H9 (cell line): ENCODE measurements at regions not wholly inside any gene's neighbourhood (a gene's known extent, or its start where the extent isn't known, plus 50 kb on each side); places are given as distances from the start of the nearest gene placed in this dataset.
A peak's percentile ranks its signal among the peaks of the same experiment; 100 is the strongest.

Experiments
- DNase-seq: peaks from one replicate; pipeline ENCODE4 v3.0.0-alpha.2; 2017
- H2AFZ ChIP-seq: one replicate; pipeline ENCODE4 v1.6.1; 2013; ENCODE audit warnings: mild to moderate bottlenecking, low read length, control low read depth, moderate library complexity
- H2AK5ac ChIP-seq: 2 replicates; pipeline ENCODE4 v1.6.1; 2013; ENCODE audit warnings: low read length, control low read depth, mixed read lengths; ENCODE audit not compliant: insufficient read length
- H2BK120ac ChIP-seq: one replicate; pipeline ENCODE4 v1.6.1; 2013; ENCODE audit warnings: low read depth, mild to moderate bottlenecking, low read length, control low read depth, inconsistent platforms; ENCODE audit not compliant: poor library complexity, severe bottlenecking
- H2BK12ac ChIP-seq: 2 replicates; pipeline ENCODE4 v1.6.1; 2013; ENCODE audit warnings: low read length, control low read depth, mixed read lengths, low read depth; ENCODE audit not compliant: insufficient read length
- H2BK15ac ChIP-seq: 2 replicates; pipeline ENCODE4 v1.6.1; 2013; ENCODE audit warnings: low read depth, low read length, control low read depth
- H2BK20ac ChIP-seq: one replicate; pipeline ENCODE4 v1.6.1; 2013; ENCODE audit warnings: low read depth, mild to moderate bottlenecking, low read length, control low read depth, inconsistent platforms; ENCODE audit not compliant: poor library complexity, severe bottlenecking
- H2BK5ac ChIP-seq: 2 replicates; pipeline ENCODE4 v1.6.1; 2013; ENCODE audit warnings: low read length, control low read depth, mixed read lengths; ENCODE audit not compliant: insufficient read length
- H3K14ac ChIP-seq: 2 replicates; pipeline ENCODE4 v1.6.1; 2013; ENCODE audit warnings: low read length, control low read depth; ENCODE audit not compliant: insufficient read depth
- H3K18ac ChIP-seq: 2 replicates; pipeline ENCODE4 v1.6.1; 2013; ENCODE audit warnings: low read depth, mild to moderate bottlenecking, mixed read lengths, low read length, control low read depth; ENCODE audit not compliant: insufficient read length
- H3K23ac ChIP-seq: 2 replicates; pipeline ENCODE4 v1.6.1; 2013; ENCODE audit warnings: low read length, control low read depth, mixed read lengths, low read depth; ENCODE audit not compliant: insufficient read length
- H3K23me2 ChIP-seq: 2 replicates; pipeline ENCODE4 v1.6.1; 2013; ENCODE audit warnings: low read depth, mild to moderate bottlenecking, mixed read lengths, low read length, control low read depth; ENCODE audit not compliant: insufficient read length, poor library complexity, severe bottlenecking
- H3K27ac ChIP-seq: 2 replicates; pipeline ENCODE4 v1.5.1; 2013; ENCODE audit warnings: low read length, control low read depth, mixed read lengths, low read depth; ENCODE audit not compliant: insufficient read length
- H3K27me3 ChIP-seq: 2 replicates; pipeline ENCODE4 v1.6.1; 2013; ENCODE audit warnings: low read length, control low read depth, inconsistent platforms; ENCODE audit not compliant: insufficient read depth
- H3K4ac ChIP-seq: 2 replicates; pipeline ENCODE4 v1.6.1; 2013; ENCODE audit warnings: low read depth, mild to moderate bottlenecking, control low read depth, inconsistent platforms, low read length, moderate library complexity
- H3K4me1 ChIP-seq: 2 replicates; pipeline ENCODE4 v1.6.1; 2013; ENCODE audit warnings: low read length, control low read depth, inconsistent platforms; ENCODE audit not compliant: insufficient read depth
- H3K4me2 ChIP-seq: 2 replicates; pipeline ENCODE4 v1.6.1; 2013; ENCODE audit warnings: low read length, control low read depth, mixed read lengths; ENCODE audit not compliant: insufficient read length, insufficient read depth
- H3K56ac ChIP-seq: 2 replicates; pipeline ENCODE4 v1.6.1; 2013; ENCODE audit warnings: low read depth, mild to moderate bottlenecking, mixed read lengths, low read length, control low read depth; ENCODE audit not compliant: insufficient read length
- H3K79me1 ChIP-seq: 2 replicates; pipeline ENCODE4 v1.6.1; 2013; ENCODE audit warnings: low read depth, mild to moderate bottlenecking, moderate library complexity, low read length, control low read depth, inconsistent platforms; ENCODE audit not compliant: insufficient read depth, poor library complexity, severe bottlenecking
- H3K79me2 ChIP-seq: 2 replicates; pipeline ENCODE4 v1.6.1; 2013; ENCODE audit warnings: low read length, control low read depth, inconsistent platforms; ENCODE audit not compliant: insufficient read depth
- H3K9ac ChIP-seq: 2 replicates; pipeline ENCODE4 v1.6.1; 2013; ENCODE audit warnings: low read length, control low read depth, mixed read lengths; ENCODE audit not compliant: insufficient read length; ENCODE audit errors: extremely low read depth
- H3K9me3 ChIP-seq: one replicate; pipeline ENCODE4 v1.6.1; 2013; ENCODE audit warnings: low read depth, low read length, inconsistent platforms; ENCODE audit not compliant: control insufficient read depth
- H3T11ph ChIP-seq: one replicate; pipeline ENCODE4 v1.6.1; 2013; ENCODE audit warnings: mild to moderate bottlenecking, low read length, control low read depth, inconsistent platforms
- H4K20me1 ChIP-seq: one replicate; pipeline ENCODE4 v1.6.1; 2013; ENCODE audit not compliant: control insufficient read depth, insufficient read length, insufficient read depth
- H4K5ac ChIP-seq: 2 replicates; pipeline ENCODE4 v1.6.1; 2013; ENCODE audit warnings: low read depth, mild to moderate bottlenecking, mixed read lengths, low read length, control low read depth; ENCODE audit not compliant: insufficient read length
- H4K8ac ChIP-seq: replicated peaks from 2 replicates; pipeline ENCODE4 v1.6.1; 2013; ENCODE audit warnings: low read length, control low read depth, mixed read lengths, low read depth; ENCODE audit not compliant: insufficient read length
- H4K91ac ChIP-seq: 2 replicates; pipeline ENCODE4 v1.6.1; 2013; ENCODE audit warnings: low read depth, mild to moderate bottlenecking, moderate library complexity, mixed read lengths, low read length, control low read depth; ENCODE audit not compliant: insufficient read length
- H3K27ac Mint-ChIP-seq, 3 experiments: 2 replicates in 2 of 3; 3 replicates in 1 of 3; pipeline ENCODE4 v1.8.0; 2020 to 2021; ENCODE audit warnings: mixed read lengths in 3 of 3, mild to moderate bottlenecking in 1 of 3, moderate library complexity in 1 of 3
- H3K27me3 Mint-ChIP-seq: 2 replicates; pipeline ENCODE4 v1.8.0; 2021; ENCODE audit warnings: low read depth, mild to moderate bottlenecking, moderate library complexity, mixed read lengths
- H3K36me3 Mint-ChIP-seq, 3 experiments: 2 replicates in 2 of 3; 3 replicates in 1 of 3; pipeline ENCODE4 v1.8.0; 2020 to 2021; ENCODE audit warnings: low read depth in 3 of 3, mixed read lengths in 3 of 3; ENCODE audit not compliant: insufficient read depth in 1 of 3
- H3K4me1 Mint-ChIP-seq, 2 experiments: 2 replicates each; pipeline ENCODE4 v1.8.0; 2020; ENCODE audit warnings: mixed read lengths in 2 of 2
- H3K4me3 Mint-ChIP-seq, 2 experiments: 2 replicates in 1 of 2; 3 replicates in 1 of 2; pipeline ENCODE4 v1.8.0; 2020 to 2021; ENCODE audit warnings: mild to moderate bottlenecking in 2 of 2, mixed read lengths in 2 of 2, moderate library complexity in 1 of 2
- H3K9me3 Mint-ChIP-seq, 2 experiments: 2 replicates in 1 of 2; 3 replicates in 1 of 2; pipeline ENCODE4 v1.8.0; 2020; ENCODE audit warnings: mild to moderate bottlenecking in 2 of 2, mixed read lengths in 2 of 2, moderate library complexity in 1 of 2
- WGBS: extraction: QIAGEN DNeasy Blood & Tissue Kit; methylation state at CpG from one replicate; pipeline ENCODE4 v1.1.7; 2013; ENCODE audit warnings: missing lambda C conversion rate, low lambda C conversion rate, mixed read lengths; ENCODE audit not compliant: insufficient read length; ENCODE audit errors: extremely low coverage; 5-methylcytosine and 5-hydroxymethylcytosine counted together
- TF ChIP-seq, protein P1 (sequence below): fragments of 200-600 bp; sonication (generic); conservative IDR thresholded peaks from 3 replicates; pipeline ENCODE4 v1.8.0; 2021; ENCODE audit warnings: antibody characterized with exemption, mild to moderate bottlenecking

DNA sequence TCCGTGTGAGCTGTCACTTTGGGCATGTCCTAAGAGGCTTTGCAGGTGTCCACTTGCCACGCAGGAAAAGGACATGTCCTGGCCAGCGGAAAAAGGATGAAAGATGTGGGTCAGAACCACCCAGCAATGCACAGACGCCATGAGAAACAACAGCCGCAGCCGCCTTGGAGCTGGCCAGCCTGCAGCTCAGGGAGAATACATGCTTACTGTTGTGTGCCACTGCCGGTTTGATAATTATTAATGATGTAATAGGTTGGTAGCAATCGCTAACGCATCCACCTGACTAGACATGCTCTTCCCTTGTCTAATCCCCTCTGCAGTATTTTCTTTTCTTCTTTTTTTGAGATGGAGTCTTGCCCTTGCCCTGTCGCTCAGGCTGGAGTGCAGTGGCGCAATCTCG, 221.7 kb downstream of the HAUS1 start:
- Histone ChIP-seq H4K5ac (no peak overlapping the region), H2BK120ac (no peak overlapping the region), H3T11ph (no peak overlapping the region), H2AK5ac (no peak overlapping the region), H3K23me2 (no peaks in the 10 kb centered on the region), H3K9ac (no peak overlapping the region), H3K4me1 (peaks cover 8% of the 10 kb centered on the region; the same call in 1 of the 2 replicates), H2BK12ac (no peak overlapping the region), H3K4ac (no peak overlapping the region), H3K27ac (no peak overlapping the region), H3K18ac (no peak overlapping the region), H2BK20ac (no peak overlapping the region), H4K20me1 (no peaks in the 10 kb centered on the region), H3K23ac (no peak overlapping the region), H3K27me3 (no peaks in the 10 kb centered on the region), H3K14ac (no peak overlapping the region), H2BK15ac (no peak overlapping the region), H3K9me3 (no peaks in the 10 kb centered on the region), H3K79me1 (no peaks in the 10 kb centered on the region), H3K56ac (no peak overlapping the region), H2BK5ac (no peak overlapping the region), H4K91ac (no peak overlapping the region), H3K79me2 (no peaks in the 10 kb centered on the region), H2AFZ (no peak overlapping the region), H4K8ac (no peak overlapping the region), H3K4me2 (no peak overlapping the region)
- Mint-ChIP-seq H3K27me3 (peaks cover 16% of the 10 kb centered on the region), H3K4me1 (peaks cover 24 to 33% of the 10 kb centered on the region in 2 experiments), H3K36me3 (no peaks in the 10 kb centered on the region), H3K9me3 (no peaks in the 10 kb centered on the region), H3K27ac (peak overlapping the region in 1 of 3 experiments; percentile 6; a peak in 2 of 7 replicates), H3K4me3 (no peak overlapping the region; a peak in 1 of 5 replicates)
- no CpG with 5 or more reads among the region's 12 CpGs for WGBS
- no peak for DNase-seq
- TF ChIP-seq, protein P1, sequence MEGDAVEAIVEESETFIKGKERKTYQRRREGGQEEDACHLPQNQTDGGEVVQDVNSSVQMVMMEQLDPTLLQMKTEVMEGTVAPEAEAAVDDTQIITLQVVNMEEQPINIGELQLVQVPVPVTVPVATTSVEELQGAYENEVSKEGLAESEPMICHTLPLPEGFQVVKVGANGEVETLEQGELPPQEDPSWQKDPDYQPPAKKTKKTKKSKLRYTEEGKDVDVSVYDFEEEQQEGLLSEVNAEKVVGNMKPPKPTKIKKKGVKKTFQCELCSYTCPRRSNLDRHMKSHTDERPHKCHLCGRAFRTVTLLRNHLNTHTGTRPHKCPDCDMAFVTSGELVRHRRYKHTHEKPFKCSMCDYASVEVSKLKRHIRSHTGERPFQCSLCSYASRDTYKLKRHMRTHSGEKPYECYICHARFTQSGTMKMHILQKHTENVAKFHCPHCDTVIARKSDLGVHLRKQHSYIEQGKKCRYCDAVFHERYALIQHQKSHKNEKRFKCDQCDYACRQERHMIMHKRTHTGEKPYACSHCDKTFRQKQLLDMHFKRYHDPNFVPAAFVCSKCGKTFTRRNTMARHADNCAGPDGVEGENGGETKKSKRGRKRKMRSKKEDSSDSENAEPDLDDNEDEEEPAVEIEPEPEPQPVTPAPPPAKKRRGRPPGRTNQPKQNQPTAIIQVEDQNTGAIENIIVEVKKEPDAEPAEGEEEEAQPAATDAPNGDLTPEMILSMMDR = no peak
